ENCODE measurements at regions not wholly inside any gene's neighbourhood (a gene's known extent, or its start where the extent isn't known, plus 50 kb on each side); places are given as distances from the start of the nearest gene placed in this dataset.

DNA sequence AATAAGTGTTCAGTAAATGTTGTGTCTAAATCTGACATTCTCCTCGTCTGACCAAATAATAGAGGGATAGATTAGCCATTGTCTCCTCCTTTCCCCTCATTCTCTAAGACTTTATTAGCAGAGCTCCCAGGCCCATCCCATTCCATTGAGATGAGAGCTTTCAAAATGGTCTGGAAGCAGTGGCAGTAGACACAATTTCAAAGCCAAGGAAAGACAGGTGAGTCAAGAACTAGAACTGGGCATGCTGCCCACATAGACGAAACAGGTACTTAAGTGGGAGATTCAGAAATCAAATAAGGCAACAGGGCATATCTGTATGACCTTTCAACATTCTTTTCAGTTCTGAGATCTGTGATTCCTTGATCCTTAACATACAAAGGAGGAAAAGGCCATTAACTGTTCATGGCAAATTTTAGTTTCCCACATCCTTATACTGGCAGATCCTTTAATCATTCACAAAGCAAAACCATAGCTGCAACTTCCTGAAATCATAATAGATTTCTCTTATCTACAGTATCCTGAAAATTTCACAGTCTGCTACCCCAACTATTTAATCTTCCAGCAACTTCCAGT lies 96.6 kb upstream of the KCNA4 start:
- H3K9ac ChIP-seq (ENCODE audit: low read length in 5 of 5), result no peak overlapping the region
- no peaks in the 10 kb centered on the region for H3K9me3 ChIP-seq (ENCODE audit: control insufficient read depth in 5 of 5, low read length in 5 of 5)
- H3K27ac ChIP-seq (ENCODE audit: low read depth, low read length), result no peak overlapping the region
- H3K4me3 ChIP-seq (ENCODE audit: low read depth in 1 of 5, low read length in 5 of 5), result no peak overlapping the region
- H3K36me3 ChIP-seq (ENCODE audit: control insufficient read depth in 5 of 5, insufficient read depth in 5 of 5, low read length in 5 of 5), result no peaks in the 10 kb centered on the region
- H3K4me1 ChIP-seq (ENCODE audit: control insufficient read depth in 5 of 5, insufficient read depth in 5 of 5, low read length in 5 of 5), result no peaks in the 10 kb centered on the region
- H3K27me3 ChIP-seq (ENCODE audit: control insufficient read depth in 5 of 5, insufficient read depth in 4 of 5, low read length in 5 of 5), result no peaks in the 10 kb centered on the region

DNA sequence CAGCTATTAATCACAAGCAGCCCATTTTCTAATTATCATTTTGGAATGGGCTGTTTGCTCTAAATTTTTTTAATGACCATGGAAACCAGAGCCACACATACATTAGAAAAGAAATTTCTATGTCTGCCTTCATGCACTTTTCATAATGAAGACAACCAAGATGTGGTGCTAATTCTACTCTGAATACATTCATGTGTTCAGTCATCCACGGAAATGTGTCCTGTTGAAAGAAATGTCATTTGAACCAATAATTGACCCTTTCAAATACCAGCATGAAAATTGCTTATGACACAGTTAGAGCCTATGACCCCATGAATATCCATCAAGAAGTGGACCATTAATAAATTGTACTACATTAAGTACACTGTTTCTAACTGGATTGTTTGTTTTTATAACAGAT lies 99.7 kb upstream of the KCNA4 start:
- Histone ChIP-seq H3K4me3 (ENCODE audit: low read depth in 1 of 5, low read length in 5 of 5) (no peak overlapping the region), H3K9me3 (ENCODE audit: control insufficient read depth in 5 of 5, low read length in 5 of 5) (no peaks in the 10 kb centered on the region), H3K9ac (ENCODE audit: low read length in 5 of 5) (no peak overlapping the region), H3K27ac (ENCODE audit: low read depth, low read length) (no peak overlapping the region), H3K27me3 (ENCODE audit: control insufficient read depth in 5 of 5, insufficient read depth in 4 of 5, low read length in 5 of 5) (no peaks in the 10 kb centered on the region), H3K36me3 (ENCODE audit: control insufficient read depth in 5 of 5, insufficient read depth in 5 of 5, low read length in 5 of 5) (no peaks in the 10 kb centered on the region), H3K4me1 (ENCODE audit: control insufficient read depth in 5 of 5, insufficient read depth in 5 of 5, low read length in 5 of 5) (no peaks in the 10 kb centered on the region)

- Histone ChIP-seq H3K4me3 (ENCODE audit: low read depth in 1 of 5, low read length in 5 of 5) (no peak overlapping the region), H3K27me3 (ENCODE audit: control insufficient read depth in 5 of 5, insufficient read depth in 4 of 5, low read length in 5 of 5) (no peaks in the 10 kb centered on the region), H3K9ac (ENCODE audit: low read length in 5 of 5) (no peak overlapping the region), H3K36me3 (ENCODE audit: control insufficient read depth in 5 of 5, insufficient read depth in 5 of 5, low read length in 5 of 5) (no peaks in the 10 kb centered on the region), H3K9me3 (ENCODE audit: control insufficient read depth in 5 of 5, low read length in 5 of 5) (no peaks in the 10 kb centered on the region), H3K27ac (ENCODE audit: low read depth, low read length) (no peak overlapping the region), H3K4me1 (ENCODE audit: control insufficient read depth in 5 of 5, insufficient read depth in 5 of 5, low read length in 5 of 5) (peaks cover 0 to 3% (median 0%) of the 10 kb centered on the region in 5 donors)
Measured at GRCh38 chr11:30120045-30120589, 103.3 kb upstream of the KCNA4 start.

DNA sequence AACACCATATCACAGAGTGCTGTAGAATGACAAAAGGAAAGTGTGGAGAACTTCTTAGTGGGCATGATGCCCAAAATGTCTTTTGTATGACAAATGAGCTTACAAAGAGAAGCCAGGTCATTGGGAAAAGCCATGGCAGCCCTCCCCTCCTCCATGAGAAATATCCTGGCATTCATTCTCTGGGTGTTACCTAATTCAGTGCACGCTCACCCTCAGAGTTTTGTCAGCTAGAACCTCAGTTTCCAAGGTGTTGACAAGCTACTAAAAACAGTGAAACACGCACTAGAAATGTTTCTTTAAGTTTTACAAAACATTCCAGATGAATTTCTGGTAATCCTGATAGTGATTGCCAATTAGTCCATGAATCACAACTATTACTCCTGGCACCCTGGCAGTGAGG lies 105.4 kb upstream of the FSHB start:
- peak overlapping the region; percentile 47 for H3K27ac ChIP-seq (ENCODE audit: low read depth, low read length)

DNA sequence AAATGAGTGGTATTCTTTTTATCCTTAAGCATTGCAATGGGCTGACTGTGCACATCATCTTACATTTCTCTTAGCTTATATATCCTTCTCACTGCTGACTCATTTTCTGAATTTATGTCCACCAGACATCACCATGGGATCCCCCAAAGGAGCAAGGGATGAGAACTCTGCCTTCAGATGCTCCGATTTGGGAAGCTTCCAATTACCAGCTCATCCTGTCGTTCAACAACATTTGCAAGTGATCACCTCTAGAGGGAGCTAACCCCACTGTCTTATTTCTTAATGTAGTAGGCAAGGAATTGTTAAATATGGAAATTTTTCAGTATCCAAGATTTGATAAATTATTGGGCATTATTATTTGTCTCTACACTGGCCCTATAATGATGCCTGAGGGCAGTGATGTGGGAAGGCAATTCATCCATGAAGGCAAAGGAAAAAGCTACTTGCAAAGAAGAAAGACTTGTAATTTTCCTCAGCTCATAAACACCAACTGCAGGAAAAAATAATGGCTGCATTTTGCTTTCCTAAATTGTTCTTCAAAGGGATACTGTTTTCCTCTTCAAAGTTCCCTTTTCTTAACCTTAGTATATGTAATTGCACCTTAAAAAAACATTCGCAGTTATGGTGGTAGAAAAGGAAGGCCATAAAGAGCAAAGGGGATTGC lies 102.4 kb upstream of the FSHB start:
- H3K4me3 ChIP-seq (ENCODE audit: low read depth in 1 of 5, low read length in 5 of 5), result no peak overlapping the region
- H3K27ac ChIP-seq (ENCODE audit: low read depth, low read length), result no peak overlapping the region
- no peaks in the 10 kb centered on the region for H3K9me3 ChIP-seq (ENCODE audit: control insufficient read depth in 5 of 5, low read length in 5 of 5)
- peaks cover 0 to 5% (median 0%) of the 10 kb centered on the region in 5 donors for H3K4me1 ChIP-seq (ENCODE audit: control insufficient read depth in 5 of 5, insufficient read depth in 5 of 5, low read length in 5 of 5)
- H3K36me3 ChIP-seq (ENCODE audit: control insufficient read depth in 5 of 5, insufficient read depth in 5 of 5, low read length in 5 of 5), result no peaks in the 10 kb centered on the region
- no peaks in the 10 kb centered on the region for H3K27me3 ChIP-seq (ENCODE audit: control insufficient read depth in 5 of 5, insufficient read depth in 4 of 5, low read length in 5 of 5)
- no peak overlapping the region for H3K9ac ChIP-seq (ENCODE audit: low read length in 5 of 5)

More for the DNA sequence above, 105.4 kb upstream of the FSHB start:
- Histone ChIP-seq H3K9me3 (ENCODE audit: control insufficient read depth in 5 of 5, low read length in 5 of 5) (no peaks in the 10 kb centered on the region), H3K4me1 (ENCODE audit: control insufficient read depth in 5 of 5, insufficient read depth in 5 of 5, low read length in 5 of 5) (peaks cover 0 to 5% (median 0%) of the 10 kb centered on the region in 5 donors), H3K36me3 (ENCODE audit: control insufficient read depth in 5 of 5, insufficient read depth in 5 of 5, low read length in 5 of 5) (no peaks in the 10 kb centered on the region), H3K27me3 (ENCODE audit: control insufficient read depth in 5 of 5, insufficient read depth in 4 of 5, low read length in 5 of 5) (no peaks in the 10 kb centered on the region), H3K9ac (ENCODE audit: low read length in 5 of 5) (no peak overlapping the region), H3K4me3 (ENCODE audit: low read depth in 1 of 5, low read length in 5 of 5) (no peak overlapping the region)

DNA sequence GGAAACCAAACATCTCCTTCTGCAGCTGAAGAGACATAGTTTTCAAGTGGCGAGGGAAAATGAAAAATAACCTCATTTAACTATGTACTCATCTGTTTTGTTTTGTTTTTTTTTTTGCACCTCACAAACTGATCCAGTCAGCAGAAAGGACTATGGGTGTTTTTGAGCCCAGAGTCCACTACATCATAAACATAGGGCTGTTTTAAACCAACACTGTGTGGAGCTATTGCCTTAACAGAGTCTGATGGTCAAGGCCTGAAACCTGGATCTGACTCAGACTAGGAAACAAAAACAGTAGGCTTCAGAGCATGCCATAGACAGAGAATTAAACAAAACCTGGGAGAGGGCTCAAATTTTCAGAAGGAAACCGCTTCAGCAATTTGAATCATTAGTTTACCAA lies 99.3 kb upstream of the FSHB start:
- Histone ChIP-seq H3K36me3 (ENCODE audit: control insufficient read depth in 5 of 5, insufficient read depth in 5 of 5, low read length in 5 of 5) (no peaks in the 10 kb centered on the region), H3K4me1 (ENCODE audit: control insufficient read depth in 5 of 5, insufficient read depth in 5 of 5, low read length in 5 of 5) (no peaks in the 10 kb centered on the region), H3K27ac (ENCODE audit: low read depth, low read length) (no peak overlapping the region), H3K4me3 (ENCODE audit: low read depth in 1 of 5, low read length in 5 of 5) (no peak overlapping the region), H3K9ac (ENCODE audit: low read length in 5 of 5) (no peak overlapping the region), H3K27me3 (ENCODE audit: control insufficient read depth in 5 of 5, insufficient read depth in 4 of 5, low read length in 5 of 5) (no peaks in the 10 kb centered on the region), H3K9me3 (ENCODE audit: control insufficient read depth in 5 of 5, low read length in 5 of 5) (no peaks in the 10 kb centered on the region)

GRCh38 chr11:30133281-30133680 lies 97.5 kb upstream of the FSHB start:
- Histone ChIP-seq H3K9ac (ENCODE audit: low read length in 5 of 5) (no peak overlapping the region), H3K9me3 (ENCODE audit: control insufficient read depth in 5 of 5, low read length in 5 of 5) (no peaks in the 10 kb centered on the region), H3K36me3 (ENCODE audit: control insufficient read depth in 5 of 5, insufficient read depth in 5 of 5, low read length in 5 of 5) (no peaks in the 10 kb centered on the region), H3K4me3 (ENCODE audit: low read depth in 1 of 5, low read length in 5 of 5) (no peak overlapping the region), H3K4me1 (ENCODE audit: control insufficient read depth in 5 of 5, insufficient read depth in 5 of 5, low read length in 5 of 5) (no peaks in the 10 kb centered on the region), H3K27ac (ENCODE audit: low read depth, low read length) (no peak overlapping the region), H3K27me3 (ENCODE audit: control insufficient read depth in 5 of 5, insufficient read depth in 4 of 5, low read length in 5 of 5) (no peaks in the 10 kb centered on the region)

GRCh38 chr11:30143098-30143705 lies 87.6 kb upstream of the FSHB start:
- H3K27me3 ChIP-seq (ENCODE audit: control insufficient read depth in 5 of 5, insufficient read depth in 4 of 5, low read length in 5 of 5), result no peaks in the 10 kb centered on the region
- H3K4me3 ChIP-seq (ENCODE audit: low read depth in 1 of 5, low read length in 5 of 5), result no peak overlapping the region
- H3K36me3 ChIP-seq (ENCODE audit: control insufficient read depth in 5 of 5, insufficient read depth in 5 of 5, low read length in 5 of 5), result no peaks in the 10 kb centered on the region
- H3K9me3 ChIP-seq (ENCODE audit: control insufficient read depth in 5 of 5, low read length in 5 of 5), result no peaks in the 10 kb centered on the region
- H3K27ac ChIP-seq (ENCODE audit: low read depth, low read length), result no peak overlapping the region
- H3K4me1 ChIP-seq (ENCODE audit: control insufficient read depth in 5 of 5, insufficient read depth in 5 of 5, low read length in 5 of 5), result no peaks in the 10 kb centered on the region
- H3K9ac ChIP-seq (ENCODE audit: low read length in 5 of 5), result no peak overlapping the region

GRCh38 chr11:30147293-30147692 lies 83.5 kb upstream of the FSHB start:
- Histone ChIP-seq H3K9ac (ENCODE audit: low read length in 5 of 5) (no peak overlapping the region), H3K36me3 (ENCODE audit: control insufficient read depth in 5 of 5, insufficient read depth in 5 of 5, low read length in 5 of 5) (no peaks in the 10 kb centered on the region), H3K27ac (ENCODE audit: low read depth, low read length) (no peak overlapping the region), H3K4me1 (ENCODE audit: control insufficient read depth in 5 of 5, insufficient read depth in 5 of 5, low read length in 5 of 5) (peaks cover 0 to 9% (median 0%) of the 10 kb centered on the region in 5 donors), H3K4me3 (ENCODE audit: low read depth in 1 of 5, low read length in 5 of 5) (no peak overlapping the region), H3K9me3 (ENCODE audit: control insufficient read depth in 5 of 5, low read length in 5 of 5) (no peaks in the 10 kb centered on the region), H3K27me3 (ENCODE audit: control insufficient read depth in 5 of 5, insufficient read depth in 4 of 5, low read length in 5 of 5) (no peaks in the 10 kb centered on the region)

- no peak overlapping the region for H3K27ac ChIP-seq (ENCODE audit: low read depth, low read length)
- no peak overlapping the region for H3K4me3 ChIP-seq (ENCODE audit: low read depth in 1 of 5, low read length in 5 of 5)
- no peaks in the 10 kb centered on the region for H3K27me3 ChIP-seq (ENCODE audit: control insufficient read depth in 5 of 5, insufficient read depth in 4 of 5, low read length in 5 of 5)
- no peaks in the 10 kb centered on the region for H3K9me3 ChIP-seq (ENCODE audit: control insufficient read depth in 5 of 5, low read length in 5 of 5)
- H3K36me3 ChIP-seq (ENCODE audit: control insufficient read depth in 5 of 5, insufficient read depth in 5 of 5, low read length in 5 of 5), result no peaks in the 10 kb centered on the region
- H3K9ac ChIP-seq (ENCODE audit: low read length in 5 of 5), result no peak overlapping the region
- H3K4me1 ChIP-seq (ENCODE audit: control insufficient read depth in 5 of 5, insufficient read depth in 5 of 5, low read length in 5 of 5), result peaks cover 0 to 22% (median 14%) of the 10 kb centered on the region in 5 donors
Measured at GRCh38 chr11:30149998-30150397, 80.8 kb upstream of the FSHB start.

Measured in subcutaneous abdominal adipose tissue (tissue), 5 donors.